ENCODE measurements at regions not wholly inside any gene's neighbourhood (a gene's known extent, or its start where the extent isn't known, plus 50 kb on each side); places are given as distances from the start of the nearest gene placed in this dataset.

DNA sequence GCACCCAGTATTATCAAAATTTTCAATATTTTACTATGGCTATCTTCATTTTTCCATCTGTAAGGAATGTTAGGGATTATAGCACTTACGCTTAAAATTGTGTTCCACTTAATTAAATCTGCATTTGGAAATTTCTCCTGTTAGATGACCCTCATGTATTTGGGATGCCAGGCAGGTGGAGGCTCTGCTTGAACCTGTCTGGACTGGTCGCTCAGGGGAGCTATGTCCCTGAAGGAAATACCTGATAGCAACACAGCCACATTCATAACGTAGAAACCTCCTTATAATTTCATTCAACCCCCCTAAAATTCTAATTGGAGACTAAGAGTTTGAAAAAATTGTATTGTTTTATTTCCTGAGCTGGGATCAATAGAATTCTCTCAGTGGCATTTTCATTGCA is 636.0 kb upstream of the MMS22L start:
- Histone ChIP-seq H3K4me3 (ENCODE audit: control extremely low read depth in 1 of 5, extremely low read depth in 1 of 5, insufficient read depth in 1 of 5, low read depth in 2 of 5, low read length in 4 of 5) (no peak overlapping the region), H3K9me3 (ENCODE audit: control extremely low read depth in 1 of 3, control insufficient read depth in 2 of 3, insufficient read depth in 1 of 3, low read length in 2 of 3) (no peaks in the 10 kb centered on the region), H3K36me3 (replicated peaks in 1 of 2; ENCODE audit: control extremely low read depth in 1 of 2, control insufficient read depth in 1 of 2, extremely low read depth in 1 of 2, insufficient read depth in 2 of 2, low read length in 1 of 2) (no peaks in the 10 kb centered on the region), H3K4me1 (ENCODE audit: control insufficient read depth in 2 of 2, insufficient read depth in 2 of 2, low read length in 2 of 2) (no peaks in the 10 kb centered on the region), H3K9ac (ENCODE audit: low read length) (no peak overlapping the region), H3K79me2 (ENCODE audit: control insufficient read depth, insufficient read depth, low read length) (no peaks in the 10 kb centered on the region), H3K27ac (ENCODE audit: low read length in 2 of 2) (no peak overlapping the region), H3K27me3 (replicated peaks in 1 of 4; ENCODE audit: control extremely low read depth in 1 of 4, control insufficient read depth in 3 of 4, insufficient read depth in 4 of 4, low read length in 3 of 4) (no peaks in the 10 kb centered on the region), H4K20me1 (ENCODE audit: control insufficient read depth, insufficient read depth, low read length, poor library complexity, severe bottlenecking) (no peaks in the 10 kb centered on the region), H2AFZ (ENCODE audit: insufficient read depth, low read depth, low read length, poor library complexity, severe bottlenecking) (no peak overlapping the region), H3K4me2 (replicated peaks; ENCODE audit: low read depth, low read length, poor library complexity, severe bottlenecking) (no peak overlapping the region)
- Mint-ChIP-seq H3K27ac (no peak overlapping the region), H3K9me3 (ENCODE audit: insufficient read depth) (no peaks in the 10 kb centered on the region), H3K27me3 (no peaks in the 10 kb centered on the region), H3K4me3 (no peak overlapping the region), H3K4me1 (no peaks in the 10 kb centered on the region)
- intact Hi-C loops (cut with micrococcal nuclease): no loop called here
- WGBS (ENCODE audit: insufficient coverage): no CpG with 5 or more reads among the region's 3 CpGs
- ATAC-seq (ENCODE audit: low read depth) (no peak), DNase-seq (no peak)
- POLR2A ChIA-PET: no interaction called here
- TF ChIP-seq CTCF (IDR thresholded peaks at IDR 0.05): no peak
- no peak for TF ChIP-seq EZH2 (IDR thresholded peaks at IDR 0.05; ENCODE audit: borderline replicate concordance, insufficient read depth, low read depth, low read length, poor library complexity, severe bottlenecking)
- CTCF ChIA-PET: no interaction called here

DNA sequence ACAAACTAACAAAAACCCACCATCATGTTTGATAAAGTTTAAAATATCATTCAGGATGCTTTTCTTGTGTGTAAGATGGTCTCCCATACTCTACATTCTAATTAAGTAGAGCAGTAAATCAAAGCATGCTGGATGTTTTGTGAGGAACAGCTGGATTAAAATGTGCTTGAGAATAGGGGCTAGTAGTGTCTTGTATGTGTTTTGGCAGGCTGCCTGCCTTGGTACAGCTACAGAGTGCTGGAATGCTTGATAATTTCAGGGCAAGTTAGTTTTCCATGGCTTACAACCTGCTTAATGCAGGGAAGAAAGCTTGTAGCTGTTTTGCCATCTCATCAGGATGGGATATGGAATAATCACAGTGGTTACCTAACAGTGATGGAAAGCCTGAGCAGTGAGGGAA is 636.6 kb upstream of the MMS22L start:
- H3K4me2 ChIP-seq (replicated peaks; ENCODE audit: low read depth, low read length, poor library complexity, severe bottlenecking): no peak overlapping the region
- no peaks in the 10 kb centered on the region for H3K4me1 ChIP-seq (ENCODE audit: control insufficient read depth in 2 of 2, insufficient read depth in 2 of 2, low read length in 2 of 2)
- ATAC-seq (ENCODE audit: low read depth) (no peak), DNase-seq (no peak)
- no peaks in the 10 kb centered on the region for H3K36me3 ChIP-seq (replicated peaks in 1 of 2; ENCODE audit: control extremely low read depth in 1 of 2, control insufficient read depth in 1 of 2, extremely low read depth in 1 of 2, insufficient read depth in 2 of 2, low read length in 1 of 2)
- H4K20me1 ChIP-seq (ENCODE audit: control insufficient read depth, insufficient read depth, low read length, poor library complexity, severe bottlenecking): no peaks in the 10 kb centered on the region
- no peak overlapping the region for H3K4me3 ChIP-seq (ENCODE audit: control extremely low read depth in 1 of 5, extremely low read depth in 1 of 5, insufficient read depth in 1 of 5, low read depth in 2 of 5, low read length in 4 of 5)
- CTCF ChIA-PET: no interaction called here
- H3K9ac ChIP-seq (ENCODE audit: low read length): no peak overlapping the region
- Mint-ChIP-seq H3K4me1 (no peaks in the 10 kb centered on the region), H3K27ac (no peak overlapping the region), H3K9me3 (ENCODE audit: insufficient read depth) (no peaks in the 10 kb centered on the region), H3K4me3 (no peak overlapping the region), H3K27me3 (no peaks in the 10 kb centered on the region)
- POLR2A ChIA-PET: no interaction called here
- H3K27me3 ChIP-seq (replicated peaks in 1 of 4; ENCODE audit: control extremely low read depth in 1 of 4, control insufficient read depth in 3 of 4, insufficient read depth in 4 of 4, low read length in 3 of 4): no peaks in the 10 kb centered on the region
- H3K79me2 ChIP-seq (ENCODE audit: control insufficient read depth, insufficient read depth, low read length): no peaks in the 10 kb centered on the region
- H3K9me3 ChIP-seq (ENCODE audit: control extremely low read depth in 1 of 3, control insufficient read depth in 2 of 3, insufficient read depth in 1 of 3, low read length in 2 of 3): no peaks in the 10 kb centered on the region
- no peak overlapping the region for H2AFZ ChIP-seq (ENCODE audit: insufficient read depth, low read depth, low read length, poor library complexity, severe bottlenecking)
- intact Hi-C loops (cut with micrococcal nuclease): no loop called here
- no peak for TF ChIP-seq EZH2 (IDR thresholded peaks at IDR 0.05; ENCODE audit: borderline replicate concordance, insufficient read depth, low read depth, low read length, poor library complexity, severe bottlenecking)
- TF ChIP-seq CTCF (IDR thresholded peaks at IDR 0.05): no peak
- no peak overlapping the region for H3K27ac ChIP-seq (ENCODE audit: low read length in 2 of 2)

Data from B cell (primary cell).